Heart left ventricle (tissue), 16 donors: ENCODE measurements at regions not wholly inside any gene's neighbourhood (a gene's known extent, or its start where the extent isn't known, plus 50 kb on each side); places are given as distances from the start of the nearest gene placed in this dataset.
A peak's percentile ranks its signal among the peaks of the same experiment; 100 is the strongest.
"Not testable (repeated sequence)": the region's sequence is repeated elsewhere in the genome, so short reads cannot be mapped to it uniquely, and the experiment has no call there.

Experiments used
- ATAC-seq, 4 donors: fragments of 200-7000 bp; cut with Tn5 transposase; one replicate each; pipeline ENCODE4 v1.9.1; 2020 to 2022; ENCODE audit warnings: moderate library complexity in 4 of 4, mild to moderate bottlenecking in 3 of 4, moderate number of reproducible peaks in 1 of 4
- DNase-seq, 5 donors: peaks; one replicate each; pipeline ENCODE4 v3.0.0-alpha.2; 2020
- H3K27ac ChIP-seq, 12 donors: fragments of 200-600 bp; sonication (generic) in 4 of 12; one replicate each; pipeline versions ENCODE4 v1.5.0 to v1.8.0; 2016 to 2022; ENCODE audit warnings: mild to moderate bottlenecking in 2 of 12
- H3K27me3 ChIP-seq, 9 donors: fragments of 200-600 bp; sonication (generic) in 2 of 9; one replicate each; pipeline versions ENCODE4 v1.5.1 to v1.8.0; 2016 to 2022; ENCODE audit warnings: mild to moderate bottlenecking in 3 of 9
- H3K36me3 ChIP-seq, 9 donors: fragments of 200-600 bp; sonication (generic) in 2 of 9; one replicate each; pipeline versions ENCODE4 v1.5.0 to v1.8.0; 2018 to 2022; ENCODE audit warnings: mild to moderate bottlenecking in 2 of 9
- H3K4me1 ChIP-seq, 12 donors: fragments of 200-600 bp; sonication (generic) in 4 of 12; one replicate each; pipeline versions ENCODE4 v1.5.0 to v1.8.0; 2016 to 2022; ENCODE audit warnings: mild to moderate bottlenecking in 3 of 12
- H3K4me3 ChIP-seq, 12 donors: fragments of 200-600 bp; sonication (generic) in 4 of 12; one replicate each; pipeline versions ENCODE4 v1.5.0 to v1.8.0; 2017 to 2022; ENCODE audit warnings: mild to moderate bottlenecking in 9 of 12, moderate library complexity in 4 of 12
- H3K9me3 ChIP-seq, 12 donors: fragments of 200-600 bp; sonication (generic) in 4 of 12; one replicate each; pipeline versions ENCODE4 v1.5.0 to v1.8.0; 2016 to 2022; ENCODE audit warnings: mild to moderate bottlenecking in 1 of 12
- POLR2A ChIP-seq, 2 donors: fragments of 450-650 bp; IDR thresholded peaks; one replicate each; pipeline ENCODE4 v1.6.1; 2017; ENCODE audit warnings: antibody characterized with exemption in 2 of 2, mild to moderate bottlenecking in 2 of 2, moderate library complexity in 2 of 2
- WGBS, 4 donors: extraction: QIAGEN DNeasy Blood & Tissue Kit in 2 of 4; methylation state at CpG; one replicate each; pipeline versions ENCODE4 v1.1.5 to v1.1.7; 2013 to 2018; 5-methylcytosine and 5-hydroxymethylcytosine counted together
- intact Hi-C, 10 donors: fragments of 100-400 bp; cut with DNase I; formaldehyde crosslinking; loops; one replicate each; pipeline versions ENCODE4 v1.11.1 to v1.14.2; 2022
- TF ChIP-seq, protein P1 (sequence below), 12 donors: fragments of 200-600 bp; sonication (generic) in 4 of 12; IDR thresholded peaks; one replicate each; pipeline versions ENCODE4 v1.5.0 to v1.8.0; 2018 to 2022; ENCODE audit warnings: antibody characterized with exemption in 12 of 12, mild to moderate bottlenecking in 5 of 12
- donor health status: ischemic (EF 13 %, LVEDD 7.1; RV severe dilation, severe dysfunction).
- donor health status: healthy with polysubstance abuse.
- donor health status: DM: no; HTN: yes; CAD: no.
- donor health status: DM: no; HTN: no; CAD: no.
- donor health status: ischemic (EF 25% LVEDD 6.9; RV normal size, moderate dysfunction).
- donor health status: ischemic (EF 25% LVEDD 5.7; RV mildly dilated, moderate dysfunction).
- donor health status: healthy.
- donor health status: DM: yes; HTN: yes; CAD: no.
- donor health status: ischemic (EF 35%, LVEDD 5.7; RV mildly dilated, moderate dysfunction).
- donor health status: nonischemic (EF 11% LVEDD 7.7; RV severe dilation, severe dysfunction).
- donor health status: DM: yes; HTN: yes; CAD: no.
- donor health status: PGD.
- donor health status: ischemic (EF 29% LVEDD 5.4; RV normal size, mild dysfunction).
- donor health status: nonischemic (EF 23%, LVEDD 6.1; RV moderate dilation, normal function).

- ATAC-seq, result no peak
- TF ChIP-seq POLR2A (IDR thresholded peaks at IDR 0.05), result no peak
- TF ChIP-seq, protein P1, sequence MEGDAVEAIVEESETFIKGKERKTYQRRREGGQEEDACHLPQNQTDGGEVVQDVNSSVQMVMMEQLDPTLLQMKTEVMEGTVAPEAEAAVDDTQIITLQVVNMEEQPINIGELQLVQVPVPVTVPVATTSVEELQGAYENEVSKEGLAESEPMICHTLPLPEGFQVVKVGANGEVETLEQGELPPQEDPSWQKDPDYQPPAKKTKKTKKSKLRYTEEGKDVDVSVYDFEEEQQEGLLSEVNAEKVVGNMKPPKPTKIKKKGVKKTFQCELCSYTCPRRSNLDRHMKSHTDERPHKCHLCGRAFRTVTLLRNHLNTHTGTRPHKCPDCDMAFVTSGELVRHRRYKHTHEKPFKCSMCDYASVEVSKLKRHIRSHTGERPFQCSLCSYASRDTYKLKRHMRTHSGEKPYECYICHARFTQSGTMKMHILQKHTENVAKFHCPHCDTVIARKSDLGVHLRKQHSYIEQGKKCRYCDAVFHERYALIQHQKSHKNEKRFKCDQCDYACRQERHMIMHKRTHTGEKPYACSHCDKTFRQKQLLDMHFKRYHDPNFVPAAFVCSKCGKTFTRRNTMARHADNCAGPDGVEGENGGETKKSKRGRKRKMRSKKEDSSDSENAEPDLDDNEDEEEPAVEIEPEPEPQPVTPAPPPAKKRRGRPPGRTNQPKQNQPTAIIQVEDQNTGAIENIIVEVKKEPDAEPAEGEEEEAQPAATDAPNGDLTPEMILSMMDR (IDR thresholded peaks at IDR 0.05), result no peak
- no peak overlapping the region for H3K27ac ChIP-seq
- H3K4me1 ChIP-seq, result no peaks in the 10 kb centered on the region
- H3K4me3 ChIP-seq, result no peak overlapping the region
- no peaks in the 10 kb centered on the region for H3K9me3 ChIP-seq
- DNase-seq, result no peak
- peaks cover 0 to 8% (median 0%) of the 10 kb centered on the region in 9 donors for H3K27me3 ChIP-seq
- H3K36me3 ChIP-seq, result no peaks in the 10 kb centered on the region
- intact Hi-C loops, result no loop called here
- 73 to 94% (median 77%) methylated on average over 3 of the region's 3 CpGs for WGBS, 4 donors
These were observed 91.8 kb upstream of the UBASH3B start for GRCh38 chr11:122563761-122564160.

GRCh38 chr11:122559734-122560382, 95.7 kb upstream of the UBASH3B start:
- H3K27me3 ChIP-seq, result peaks cover 0 to 24% (median 6%) of the 10 kb centered on the region in 9 donors
- no peak for TF ChIP-seq POLR2A (IDR thresholded peaks at IDR 0.05)
- TF ChIP-seq, protein P1 (IDR thresholded peaks at IDR 0.05), result no peak
- intact Hi-C loops, result no loop called here
- H3K4me1 ChIP-seq, result peaks cover 0 to 6% (median 0%) of the 10 kb centered on the region in 12 donors
- WGBS, 4 donors, result 59 to 75% (median 65%) methylated on average over 9 of the region's 9 CpGs
- no peak for ATAC-seq
- no peak overlapping the region for H3K4me3 ChIP-seq
- no peak overlapping the region for H3K27ac ChIP-seq
- no peaks in the 10 kb centered on the region for H3K9me3 ChIP-seq
- no peak for DNase-seq
- H3K36me3 ChIP-seq, result no peaks in the 10 kb centered on the region

DNA sequence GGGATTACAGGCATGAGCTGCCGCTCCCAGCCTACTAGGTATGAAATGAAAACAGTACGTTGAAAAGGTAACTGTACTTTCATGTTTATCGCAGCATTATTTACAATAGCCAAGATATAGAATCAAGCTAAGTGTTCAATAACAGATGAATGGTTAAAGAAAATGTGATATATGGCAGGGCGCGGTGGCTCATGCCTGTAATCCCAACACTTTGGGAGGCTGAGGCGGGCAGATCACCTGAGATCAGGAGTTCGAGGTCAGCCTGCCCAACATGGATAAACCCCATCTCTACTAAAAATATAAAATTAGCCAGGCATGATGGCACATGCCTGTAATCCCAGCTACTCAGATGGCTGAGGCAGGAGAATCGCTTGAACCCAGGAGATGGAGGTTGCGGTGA, 96.3 kb upstream of the UBASH3B start:
- DNase-seq, H3K36me3 ChIP-seq, H3K4me3 ChIP-seq, H3K4me1 ChIP-seq, ATAC-seq, H3K9me3 ChIP-seq, intact Hi-C loops, H3K27ac ChIP-seq: not testable (repeated sequence)
- WGBS, 4 donors, result 89 to 97% (median 93%) methylated on average over 9 of the region's 9 CpGs
- H3K27me3 ChIP-seq, result peaks cover 0 to 24% (median 6%) of the 10 kb centered on the region in 9 donors

DNA sequence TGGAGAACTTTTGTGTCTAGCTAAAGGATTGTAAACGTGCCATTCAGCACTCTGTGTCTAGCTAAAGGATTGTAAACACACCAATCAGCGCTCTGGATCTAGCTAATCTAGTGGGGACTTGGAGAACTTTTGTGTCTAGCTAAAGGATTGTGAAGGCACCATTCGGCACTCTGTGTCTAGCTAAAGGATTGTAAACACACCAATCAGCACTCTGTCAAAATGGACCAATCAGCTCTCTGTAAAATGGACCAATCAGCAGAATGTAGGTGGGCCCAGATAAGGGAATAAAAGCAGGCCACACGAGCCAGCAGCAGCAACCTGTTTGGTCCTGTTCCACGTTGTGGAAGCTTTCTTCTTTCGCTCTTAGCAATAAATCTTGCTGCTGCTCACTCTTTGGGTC, 98.4 kb upstream of the UBASH3B start:
- H3K4me1 ChIP-seq, H3K27ac ChIP-seq, ATAC-seq, H3K9me3 ChIP-seq, intact Hi-C loops, H3K36me3 ChIP-seq, DNase-seq: not testable (repeated sequence)
- Histone ChIP-seq H3K4me3 (peak overlapping the region in 6 of 12 donors; percentile 17 to 51 (median 32)), H3K27me3 (peaks cover 0 to 24% (median 6%) of the 10 kb centered on the region in 9 donors)
- 73 to 80% (median 76%) methylated on average over 6 of the region's 6 CpGs for WGBS, 4 donors

DNA sequence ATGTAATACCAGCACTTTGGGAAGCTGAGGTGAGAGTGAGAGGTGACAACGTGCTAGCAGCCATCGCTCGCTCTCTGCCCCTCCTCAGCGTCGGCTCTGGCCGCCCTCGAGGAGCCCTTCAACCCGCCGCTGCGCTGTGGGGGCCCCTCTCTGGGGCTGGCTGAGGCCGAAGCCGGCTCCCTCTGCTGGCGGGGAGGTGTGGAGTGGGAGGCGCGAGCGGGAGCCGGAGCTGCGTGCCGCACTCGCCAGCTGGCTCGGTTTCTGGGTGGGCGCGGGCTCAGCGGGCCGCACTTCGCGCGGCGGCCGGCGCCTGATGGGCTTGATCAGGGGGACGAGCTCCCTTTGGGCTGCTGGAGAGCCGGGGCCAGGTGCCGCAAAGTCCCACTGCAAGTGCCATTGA, 98.9 kb upstream of the UBASH3B start:
- Histone ChIP-seq H3K27me3 (peaks cover 0 to 24% (median 6%) of the 10 kb centered on the region in 9 donors), H3K27ac (no peak overlapping the region), H3K4me1 (peaks cover 0 to 6% (median 0%) of the 10 kb centered on the region in 12 donors), H3K9me3 (no peaks in the 10 kb centered on the region), H3K4me3 (peak overlapping the region in 8 of 12 donors; percentile 15 to 51 (median 28)), H3K36me3 (no peaks in the 10 kb centered on the region)
- intact Hi-C loops, result no loop called here
- ATAC-seq, result peak in 2 of 4 donors; percentile 28 to 45
- TF ChIP-seq, protein P1 (IDR thresholded peaks at IDR 0.05), result peak in 7 of 12 donors; percentile 14 to 37 (median 23)
- TF ChIP-seq POLR2A (IDR thresholded peaks at IDR 0.05), result no peak
- 34 to 50% (median 42%) methylated on average over 26 to 34 of the region's 34 CpGs for WGBS, 4 donors
- DNase-seq, result peak in 3 of 5 donors; percentile 24 to 56 (median 29)
